ENCODE measurements at regions not wholly inside any gene's neighbourhood (a gene's known extent, or its start where the extent isn't known, plus 50 kb on each side); places are given as distances from the start of the nearest gene placed in this dataset.

GRCh38 chr1:162918151-162918754 lies 57.3 kb upstream of the CCDC190 start:
- DNase-seq, result no peak

- DNase-seq, result no peak
Observed at GRCh38 chr1:162916821-162917613, 56.0 kb upstream of the CCDC190 start.

GRCh38 chr1:162916407-162916806 lies 55.4 kb upstream of the CCDC190 start:
- DNase-seq, result peak; percentile 65

- DNase-seq, result no peak
Observed at GRCh38 chr1:162914601-162915000, 53.6 kb upstream of the CCDC190 start.

GRCh38 chr1:162913345-162913744 lies 52.4 kb upstream of the CCDC190 start:
- no peak for DNase-seq

GRCh38 chr1:162912061-162912667 lies 51.2 kb upstream of the CCDC190 start:
- DNase-seq, result no peak
